H9 (cell line): ENCODE measurements at regions not wholly inside any gene's neighbourhood (a gene's known extent, or its start where the extent isn't known, plus 50 kb on each side); places are given as distances from the start of the nearest gene placed in this dataset.

Experiments
- DNase-seq: peaks from one replicate; pipeline ENCODE4 v3.0.0-alpha.2; 2017
- H2AFZ ChIP-seq: one replicate; pipeline ENCODE4 v1.6.1; 2013; ENCODE audit warnings: mild to moderate bottlenecking, low read length, control low read depth, moderate library complexity
- H2AK5ac ChIP-seq: 2 replicates; pipeline ENCODE4 v1.6.1; 2013; ENCODE audit warnings: low read length, control low read depth, mixed read lengths; ENCODE audit not compliant: insufficient read length
- H2BK120ac ChIP-seq: one replicate; pipeline ENCODE4 v1.6.1; 2013; ENCODE audit warnings: low read depth, mild to moderate bottlenecking, low read length, control low read depth, inconsistent platforms; ENCODE audit not compliant: poor library complexity, severe bottlenecking
- H2BK12ac ChIP-seq: 2 replicates; pipeline ENCODE4 v1.6.1; 2013; ENCODE audit warnings: low read length, control low read depth, mixed read lengths, low read depth; ENCODE audit not compliant: insufficient read length
- H2BK15ac ChIP-seq: 2 replicates; pipeline ENCODE4 v1.6.1; 2013; ENCODE audit warnings: low read depth, low read length, control low read depth
- H2BK20ac ChIP-seq: one replicate; pipeline ENCODE4 v1.6.1; 2013; ENCODE audit warnings: low read depth, mild to moderate bottlenecking, low read length, control low read depth, inconsistent platforms; ENCODE audit not compliant: poor library complexity, severe bottlenecking
- H2BK5ac ChIP-seq: 2 replicates; pipeline ENCODE4 v1.6.1; 2013; ENCODE audit warnings: low read length, control low read depth, mixed read lengths; ENCODE audit not compliant: insufficient read length
- H3K14ac ChIP-seq: 2 replicates; pipeline ENCODE4 v1.6.1; 2013; ENCODE audit warnings: low read length, control low read depth; ENCODE audit not compliant: insufficient read depth
- H3K18ac ChIP-seq: 2 replicates; pipeline ENCODE4 v1.6.1; 2013; ENCODE audit warnings: low read depth, mild to moderate bottlenecking, mixed read lengths, low read length, control low read depth; ENCODE audit not compliant: insufficient read length
- H3K23ac ChIP-seq: 2 replicates; pipeline ENCODE4 v1.6.1; 2013; ENCODE audit warnings: low read length, control low read depth, mixed read lengths, low read depth; ENCODE audit not compliant: insufficient read length
- H3K23me2 ChIP-seq: 2 replicates; pipeline ENCODE4 v1.6.1; 2013; ENCODE audit warnings: low read depth, mild to moderate bottlenecking, mixed read lengths, low read length, control low read depth; ENCODE audit not compliant: insufficient read length, poor library complexity, severe bottlenecking
- H3K27ac ChIP-seq: 2 replicates; pipeline ENCODE4 v1.5.1; 2013; ENCODE audit warnings: low read length, control low read depth, mixed read lengths, low read depth; ENCODE audit not compliant: insufficient read length
- H3K27me3 ChIP-seq: 2 replicates; pipeline ENCODE4 v1.6.1; 2013; ENCODE audit warnings: low read length, control low read depth, inconsistent platforms; ENCODE audit not compliant: insufficient read depth
- H3K4ac ChIP-seq: 2 replicates; pipeline ENCODE4 v1.6.1; 2013; ENCODE audit warnings: low read depth, mild to moderate bottlenecking, control low read depth, inconsistent platforms, low read length, moderate library complexity
- H3K4me1 ChIP-seq: 2 replicates; pipeline ENCODE4 v1.6.1; 2013; ENCODE audit warnings: low read length, control low read depth, inconsistent platforms; ENCODE audit not compliant: insufficient read depth
- H3K4me2 ChIP-seq: 2 replicates; pipeline ENCODE4 v1.6.1; 2013; ENCODE audit warnings: low read length, control low read depth, mixed read lengths; ENCODE audit not compliant: insufficient read length, insufficient read depth
- H3K56ac ChIP-seq: 2 replicates; pipeline ENCODE4 v1.6.1; 2013; ENCODE audit warnings: low read depth, mild to moderate bottlenecking, mixed read lengths, low read length, control low read depth; ENCODE audit not compliant: insufficient read length
- H3K79me1 ChIP-seq: 2 replicates; pipeline ENCODE4 v1.6.1; 2013; ENCODE audit warnings: low read depth, mild to moderate bottlenecking, moderate library complexity, low read length, control low read depth, inconsistent platforms; ENCODE audit not compliant: insufficient read depth, poor library complexity, severe bottlenecking
- H3K79me2 ChIP-seq: 2 replicates; pipeline ENCODE4 v1.6.1; 2013; ENCODE audit warnings: low read length, control low read depth, inconsistent platforms; ENCODE audit not compliant: insufficient read depth
- H3K9ac ChIP-seq: 2 replicates; pipeline ENCODE4 v1.6.1; 2013; ENCODE audit warnings: low read length, control low read depth, mixed read lengths; ENCODE audit not compliant: insufficient read length; ENCODE audit errors: extremely low read depth
- H3K9me3 ChIP-seq: one replicate; pipeline ENCODE4 v1.6.1; 2013; ENCODE audit warnings: low read depth, low read length, inconsistent platforms; ENCODE audit not compliant: control insufficient read depth
- H3T11ph ChIP-seq: one replicate; pipeline ENCODE4 v1.6.1; 2013; ENCODE audit warnings: mild to moderate bottlenecking, low read length, control low read depth, inconsistent platforms
- H4K20me1 ChIP-seq: one replicate; pipeline ENCODE4 v1.6.1; 2013; ENCODE audit not compliant: control insufficient read depth, insufficient read length, insufficient read depth
- H4K5ac ChIP-seq: 2 replicates; pipeline ENCODE4 v1.6.1; 2013; ENCODE audit warnings: low read depth, mild to moderate bottlenecking, mixed read lengths, low read length, control low read depth; ENCODE audit not compliant: insufficient read length
- H4K8ac ChIP-seq: replicated peaks from 2 replicates; pipeline ENCODE4 v1.6.1; 2013; ENCODE audit warnings: low read length, control low read depth, mixed read lengths, low read depth; ENCODE audit not compliant: insufficient read length
- H4K91ac ChIP-seq: 2 replicates; pipeline ENCODE4 v1.6.1; 2013; ENCODE audit warnings: low read depth, mild to moderate bottlenecking, moderate library complexity, mixed read lengths, low read length, control low read depth; ENCODE audit not compliant: insufficient read length
- H3K27ac Mint-ChIP-seq, 3 experiments: 2 replicates in 2 of 3; 3 replicates in 1 of 3; pipeline ENCODE4 v1.8.0; 2020 to 2021; ENCODE audit warnings: mixed read lengths in 3 of 3, mild to moderate bottlenecking in 1 of 3, moderate library complexity in 1 of 3
- H3K27me3 Mint-ChIP-seq: 2 replicates; pipeline ENCODE4 v1.8.0; 2021; ENCODE audit warnings: low read depth, mild to moderate bottlenecking, moderate library complexity, mixed read lengths
- H3K36me3 Mint-ChIP-seq, 3 experiments: 2 replicates in 2 of 3; 3 replicates in 1 of 3; pipeline ENCODE4 v1.8.0; 2020 to 2021; ENCODE audit warnings: low read depth in 3 of 3, mixed read lengths in 3 of 3; ENCODE audit not compliant: insufficient read depth in 1 of 3
- H3K4me1 Mint-ChIP-seq, 2 experiments: 2 replicates each; pipeline ENCODE4 v1.8.0; 2020; ENCODE audit warnings: mixed read lengths in 2 of 2
- H3K4me3 Mint-ChIP-seq, 2 experiments: 2 replicates in 1 of 2; 3 replicates in 1 of 2; pipeline ENCODE4 v1.8.0; 2020 to 2021; ENCODE audit warnings: mild to moderate bottlenecking in 2 of 2, mixed read lengths in 2 of 2, moderate library complexity in 1 of 2
- H3K9me3 Mint-ChIP-seq, 2 experiments: 2 replicates in 1 of 2; 3 replicates in 1 of 2; pipeline ENCODE4 v1.8.0; 2020; ENCODE audit warnings: mild to moderate bottlenecking in 2 of 2, mixed read lengths in 2 of 2, moderate library complexity in 1 of 2
- WGBS: extraction: QIAGEN DNeasy Blood & Tissue Kit; methylation state at CpG from one replicate; pipeline ENCODE4 v1.1.7; 2013; ENCODE audit warnings: missing lambda C conversion rate, low lambda C conversion rate, mixed read lengths; ENCODE audit not compliant: insufficient read length; ENCODE audit errors: extremely low coverage; 5-methylcytosine and 5-hydroxymethylcytosine counted together
- TF ChIP-seq, protein P1 (sequence below): fragments of 200-600 bp; sonication (generic); conservative IDR thresholded peaks from 3 replicates; pipeline ENCODE4 v1.8.0; 2021; ENCODE audit warnings: antibody characterized with exemption, mild to moderate bottlenecking

DNA sequence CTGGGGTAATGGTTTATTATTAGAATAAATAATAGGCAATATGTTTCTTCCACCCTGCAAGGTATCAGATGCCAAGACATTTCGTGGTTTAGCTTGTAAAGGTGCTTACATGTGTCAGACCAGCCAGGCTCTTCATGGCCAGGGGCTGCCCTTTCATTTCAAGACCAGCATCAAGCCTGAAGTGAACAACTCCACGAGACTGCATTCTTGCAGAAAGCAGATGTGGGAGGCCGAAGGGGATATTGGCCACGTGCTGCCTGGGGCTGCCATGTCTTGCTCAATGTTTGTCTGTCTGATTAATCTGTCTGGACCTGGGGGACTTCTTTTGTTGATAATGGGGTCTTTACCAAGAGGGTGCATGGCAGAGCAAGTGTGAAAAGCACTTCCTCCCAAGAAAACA is 294.2 kb upstream of the RBFOX1 start:
- no peaks in the 10 kb centered on the region; the same call in 1 of the 2 replicates for H3K27me3 Mint-ChIP-seq

More for the DNA sequence above, 294.2 kb upstream of the RBFOX1 start:
- no peaks in the 10 kb centered on the region for H3K9me3 ChIP-seq
- no peaks in the 10 kb centered on the region for H3K36me3 Mint-ChIP-seq
- H2AFZ ChIP-seq, result no peak overlapping the region
- no peak overlapping the region for H2BK120ac ChIP-seq
- no peak overlapping the region for H2AK5ac ChIP-seq
- H3K79me1 ChIP-seq, result no peaks in the 10 kb centered on the region
- WGBS, result no CpG with 5 or more reads among the region's 4 CpGs
- no peak overlapping the region for H3K4me3 Mint-ChIP-seq
- H3K4me2 ChIP-seq, result no peak overlapping the region
- H3K4me1 ChIP-seq, result no peaks in the 10 kb centered on the region
- no peak overlapping the region for H3K27ac ChIP-seq
- no peaks in the 10 kb centered on the region for H3K79me2 ChIP-seq
- TF ChIP-seq, protein P1, sequence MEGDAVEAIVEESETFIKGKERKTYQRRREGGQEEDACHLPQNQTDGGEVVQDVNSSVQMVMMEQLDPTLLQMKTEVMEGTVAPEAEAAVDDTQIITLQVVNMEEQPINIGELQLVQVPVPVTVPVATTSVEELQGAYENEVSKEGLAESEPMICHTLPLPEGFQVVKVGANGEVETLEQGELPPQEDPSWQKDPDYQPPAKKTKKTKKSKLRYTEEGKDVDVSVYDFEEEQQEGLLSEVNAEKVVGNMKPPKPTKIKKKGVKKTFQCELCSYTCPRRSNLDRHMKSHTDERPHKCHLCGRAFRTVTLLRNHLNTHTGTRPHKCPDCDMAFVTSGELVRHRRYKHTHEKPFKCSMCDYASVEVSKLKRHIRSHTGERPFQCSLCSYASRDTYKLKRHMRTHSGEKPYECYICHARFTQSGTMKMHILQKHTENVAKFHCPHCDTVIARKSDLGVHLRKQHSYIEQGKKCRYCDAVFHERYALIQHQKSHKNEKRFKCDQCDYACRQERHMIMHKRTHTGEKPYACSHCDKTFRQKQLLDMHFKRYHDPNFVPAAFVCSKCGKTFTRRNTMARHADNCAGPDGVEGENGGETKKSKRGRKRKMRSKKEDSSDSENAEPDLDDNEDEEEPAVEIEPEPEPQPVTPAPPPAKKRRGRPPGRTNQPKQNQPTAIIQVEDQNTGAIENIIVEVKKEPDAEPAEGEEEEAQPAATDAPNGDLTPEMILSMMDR, result no peak
- DNase-seq, result no peak
- H3K23ac ChIP-seq, result no peak overlapping the region
- H3K27me3 ChIP-seq, result no peaks in the 10 kb centered on the region
- H3K9me3 Mint-ChIP-seq, result no peaks in the 10 kb centered on the region
- H2BK20ac ChIP-seq, result no peak overlapping the region
- H3K18ac ChIP-seq, result no peak overlapping the region
- peaks cover 7 to 11% of the 10 kb centered on the region in 2 experiments for H3K4me1 Mint-ChIP-seq
- no peak overlapping the region for H3K14ac ChIP-seq
- no peak overlapping the region for H4K91ac ChIP-seq
- H3K23me2 ChIP-seq, result no peaks in the 10 kb centered on the region
- H3T11ph ChIP-seq, result no peak overlapping the region
- H4K8ac ChIP-seq, result no peak overlapping the region
- no peak overlapping the region for H3K56ac ChIP-seq
- no peak overlapping the region for H3K9ac ChIP-seq
- no peak overlapping the region for H2BK5ac ChIP-seq
- H3K27ac Mint-ChIP-seq, result no peak overlapping the region
- no peak overlapping the region for H4K5ac ChIP-seq
- no peak overlapping the region for H2BK15ac ChIP-seq
- H3K4ac ChIP-seq, result no peak overlapping the region
- H4K20me1 ChIP-seq, result no peaks in the 10 kb centered on the region
- H2BK12ac ChIP-seq, result no peak overlapping the region
